ELF-1 (cell line): ENCODE measurements at regions not wholly inside any gene's neighbourhood (a gene's known extent, or its start where the extent isn't known, plus 50 kb on each side); places are given as distances from the start of the nearest gene placed in this dataset.

Experiments used
- DNase-seq: peaks from one replicate; pipeline ENCODE4 v3.0.0-alpha.2; 2016; ENCODE audit warnings: low read depth, low spot score

DNA sequence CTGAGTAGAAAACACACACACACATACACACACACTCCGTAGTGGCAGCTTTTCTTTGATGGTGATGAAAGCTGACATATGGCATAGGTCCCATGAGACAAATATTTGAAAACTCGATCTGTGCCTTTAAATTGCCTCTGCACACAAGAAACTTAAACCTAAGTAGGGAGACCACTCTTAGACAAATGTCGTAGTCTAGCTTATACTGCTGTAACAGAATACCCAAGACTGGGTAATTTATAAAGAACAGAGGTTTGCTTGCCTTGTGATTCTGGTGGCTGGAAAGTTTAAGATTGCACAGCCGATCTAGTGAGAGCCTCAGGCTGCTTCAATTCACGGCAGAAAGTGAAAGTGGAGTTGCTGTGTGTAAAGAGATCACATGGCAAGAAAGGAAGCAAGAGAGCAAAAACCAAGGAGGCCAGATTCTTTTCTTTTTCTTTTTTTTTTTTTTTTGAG lies 489.4 kb upstream of the SORCS1 start:
- peak; percentile 23 for DNase-seq

DNA sequence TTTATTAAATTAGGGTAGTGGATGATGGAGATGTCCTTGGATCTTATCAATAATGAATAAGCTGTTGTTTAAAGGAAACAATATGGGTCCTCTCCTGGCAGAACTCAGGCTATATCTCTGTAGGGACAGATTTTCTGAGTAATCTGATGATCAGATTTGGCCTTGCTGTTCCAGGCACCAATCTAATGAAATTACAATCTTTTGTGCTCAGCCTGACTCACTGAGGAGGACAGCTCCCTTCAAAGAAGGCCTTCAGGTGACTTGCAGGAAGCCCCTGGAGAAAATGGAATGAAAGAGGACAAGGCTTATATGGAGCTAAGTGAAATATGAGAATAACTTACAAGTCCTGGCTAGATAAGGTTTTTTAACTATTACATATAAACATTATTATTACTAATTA lies 486.4 kb upstream of the SORCS1 start:
- DNase-seq = no peak

- no peak for DNase-seq
These were observed 484.7 kb upstream of the SORCS1 start for GRCh38 chr10:107649249-107649648.

DNA sequence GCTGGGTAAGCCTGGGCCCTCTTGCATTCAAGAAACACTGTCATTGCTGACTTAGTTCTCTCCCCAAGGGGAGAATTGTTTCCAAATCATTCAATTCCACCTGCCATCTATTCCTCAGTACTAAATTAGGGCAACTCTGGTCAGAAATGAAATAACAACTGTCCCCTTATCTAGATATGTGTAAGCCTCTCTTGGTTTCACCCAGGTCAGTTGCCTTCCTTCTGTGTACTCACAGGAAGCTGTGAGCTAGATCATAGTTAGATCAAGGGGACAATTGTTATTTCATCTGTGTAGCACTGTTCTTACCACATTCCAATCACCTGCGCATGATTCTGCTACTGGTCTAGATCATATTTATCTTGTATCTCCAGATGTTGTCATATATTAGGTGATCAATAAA lies 483.0 kb upstream of the SORCS1 start:
- DNase-seq = no peak

GRCh38 chr10:107631876-107632275 lies 467.4 kb upstream of the SORCS1 start:
- no peak for DNase-seq

DNA sequence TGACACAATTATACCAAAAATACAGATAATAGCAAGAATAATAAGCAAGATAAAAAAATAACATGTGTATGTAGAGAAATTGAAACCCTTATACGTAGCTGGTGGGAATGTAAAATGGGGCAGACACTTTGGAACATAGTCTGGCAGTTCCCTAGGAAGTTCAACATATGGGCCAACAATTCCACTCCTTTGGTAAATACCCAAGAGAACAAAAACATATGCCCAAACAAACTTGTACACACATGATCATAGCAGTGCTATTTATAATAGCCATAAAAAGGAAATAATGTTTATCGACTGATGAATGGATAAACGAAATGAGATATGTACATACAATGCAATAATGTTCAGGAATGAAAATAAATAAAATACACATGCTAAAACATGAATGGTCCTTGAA lies 462.4 kb upstream of the SORCS1 start:
- no peak for DNase-seq

DNA sequence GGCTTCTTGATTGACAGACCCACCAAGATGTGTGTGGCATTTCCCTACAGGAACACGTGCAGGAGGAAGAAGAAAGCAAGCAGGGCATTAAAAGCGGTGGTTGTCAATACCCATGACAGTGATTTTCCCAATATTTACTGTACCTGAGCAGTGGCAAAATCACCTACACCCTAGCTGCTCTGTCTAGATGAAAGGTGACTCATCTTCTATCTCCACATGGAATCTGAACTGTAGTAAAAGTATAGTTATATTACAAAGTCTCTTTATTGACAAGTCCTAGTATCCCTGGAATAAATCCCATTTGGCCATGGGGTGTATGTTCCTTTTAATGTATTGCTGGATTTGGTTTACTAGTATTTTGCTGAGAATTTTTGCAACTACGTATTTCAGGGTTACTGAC lies 458.8 kb upstream of the SORCS1 start:
- no peak for DNase-seq

DNA sequence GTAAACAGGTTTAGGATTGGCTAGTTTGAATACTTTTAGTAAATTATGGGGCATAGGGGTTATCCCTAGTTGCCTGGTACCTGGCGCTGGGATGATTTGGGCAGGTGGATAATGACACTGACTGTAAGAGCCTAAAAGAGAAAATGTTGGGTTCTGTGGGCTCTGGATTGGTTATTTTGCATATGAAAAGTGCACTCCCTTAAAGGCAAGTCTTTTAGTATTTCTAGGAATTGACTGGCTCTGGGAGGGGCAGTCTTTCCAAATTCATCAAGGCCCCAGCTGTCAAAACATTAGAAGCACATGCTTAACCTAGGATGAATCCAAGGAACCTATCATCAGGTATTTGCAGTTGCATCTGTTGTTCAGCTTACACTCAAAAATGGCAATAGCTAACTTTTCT lies 454.6 kb upstream of the SORCS1 start:
- peak; percentile 3 for DNase-seq

GRCh38 chr10:107618504-107618994 lies 454.0 kb upstream of the SORCS1 start:
- DNase-seq = no peak

DNA sequence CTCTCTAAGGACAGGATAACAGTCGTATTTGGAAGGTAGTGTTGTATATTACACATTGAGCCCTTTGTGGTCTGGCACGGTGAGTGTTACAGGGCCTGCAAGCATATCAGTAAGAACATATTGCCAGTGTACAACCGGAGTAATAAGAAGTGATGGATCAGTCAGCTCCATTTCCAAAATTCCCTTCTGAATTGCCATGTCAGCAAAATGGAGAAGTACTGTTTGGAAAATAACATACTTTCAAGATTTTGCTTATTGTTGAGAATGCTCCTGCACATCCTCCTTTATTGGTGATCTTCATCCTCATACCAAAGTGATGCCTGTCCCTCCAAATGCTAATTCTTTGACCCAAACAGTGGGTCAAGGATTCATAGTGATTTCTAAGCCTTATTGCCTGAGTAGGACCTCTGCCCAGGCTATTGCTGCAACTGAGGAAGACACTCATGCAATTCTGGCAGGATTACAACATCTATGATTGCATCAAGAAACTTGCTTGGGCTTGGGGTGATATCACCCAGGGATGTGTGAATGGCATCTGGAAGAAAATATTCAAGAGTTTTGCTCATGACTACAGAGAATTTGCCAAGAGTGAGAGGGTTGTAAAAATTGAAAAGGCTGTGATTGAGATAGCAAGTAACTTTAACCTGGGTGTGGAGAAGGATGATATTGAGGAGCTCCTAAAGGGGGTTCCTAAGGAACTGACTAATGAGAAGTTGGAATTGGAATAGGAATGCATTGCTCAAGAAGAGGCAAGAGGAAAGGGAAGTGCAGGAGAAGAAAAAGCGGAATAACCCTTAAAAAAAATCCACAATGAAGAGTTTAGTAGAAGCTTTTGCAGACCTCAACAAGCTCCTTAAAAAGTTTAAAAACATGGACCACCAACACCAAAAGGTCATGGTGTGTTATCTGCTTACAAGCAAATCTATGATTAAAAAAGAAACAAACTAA lies 452.2 kb upstream of the SORCS1 start:
- no peak for DNase-seq

GRCh38 chr10:107616031-107616430 lies 451.5 kb upstream of the SORCS1 start:
- no peak for DNase-seq

DNA sequence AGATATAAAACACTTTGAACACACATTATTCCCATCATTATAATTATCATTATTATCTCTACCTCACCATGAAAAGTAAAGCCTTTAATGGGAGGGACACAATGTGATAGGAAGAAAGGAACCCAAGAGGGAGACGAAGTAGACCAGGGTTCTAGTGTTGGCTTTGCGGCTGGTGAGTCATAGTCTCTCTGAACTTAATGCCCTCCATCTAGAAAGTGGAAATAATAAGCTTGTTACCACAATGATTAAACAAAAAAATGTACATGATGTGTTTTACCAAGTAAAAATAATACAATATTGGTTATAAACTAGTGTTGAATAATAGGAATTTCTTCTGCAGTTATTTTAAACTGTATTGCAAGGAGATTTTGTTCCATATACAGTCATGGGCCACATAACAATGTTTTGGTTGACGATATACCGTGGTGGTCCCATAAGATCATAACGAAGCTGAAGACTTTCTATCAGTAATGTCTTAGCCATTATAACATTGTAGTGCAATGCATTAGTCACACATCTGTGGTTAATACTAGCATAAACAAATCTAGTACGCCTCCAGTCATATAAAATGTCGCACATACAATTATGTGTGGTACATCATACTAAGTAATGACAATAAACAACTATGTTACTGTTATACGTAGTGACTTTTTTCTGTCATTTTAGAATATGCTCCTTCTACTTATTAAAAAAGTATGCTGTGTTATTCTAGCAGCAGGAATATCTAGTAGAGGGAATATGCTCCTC lies 450.6 kb upstream of the SORCS1 start:
- DNase-seq = no peak

GRCh38 chr10:107611115-107611514 lies 446.6 kb upstream of the SORCS1 start:
- DNase-seq = no peak

- no peak for DNase-seq
These were observed 424.6 kb upstream of the SORCS1 start for GRCh38 chr10:107589081-107589480.

DNA sequence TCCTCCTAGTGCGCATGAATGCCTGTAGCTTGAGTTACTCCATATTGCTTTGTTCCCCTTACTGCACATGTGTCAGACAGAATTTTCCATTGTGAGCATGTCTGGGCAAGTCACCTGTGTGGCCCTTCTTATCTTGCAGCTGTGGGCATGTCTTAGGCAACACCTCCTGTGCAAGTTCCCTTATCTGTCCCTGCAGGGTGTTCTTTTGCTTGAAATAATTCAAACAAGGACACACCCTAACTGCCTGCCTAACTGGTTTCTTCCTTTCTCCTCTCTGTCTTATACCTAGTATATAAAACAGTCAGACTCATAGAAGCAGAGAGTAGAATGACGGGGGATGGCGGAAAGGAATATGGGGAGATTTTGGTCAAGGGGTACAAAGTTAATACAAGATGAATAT lies 421.1 kb upstream of the SORCS1 start:
- no peak for DNase-seq

DNA sequence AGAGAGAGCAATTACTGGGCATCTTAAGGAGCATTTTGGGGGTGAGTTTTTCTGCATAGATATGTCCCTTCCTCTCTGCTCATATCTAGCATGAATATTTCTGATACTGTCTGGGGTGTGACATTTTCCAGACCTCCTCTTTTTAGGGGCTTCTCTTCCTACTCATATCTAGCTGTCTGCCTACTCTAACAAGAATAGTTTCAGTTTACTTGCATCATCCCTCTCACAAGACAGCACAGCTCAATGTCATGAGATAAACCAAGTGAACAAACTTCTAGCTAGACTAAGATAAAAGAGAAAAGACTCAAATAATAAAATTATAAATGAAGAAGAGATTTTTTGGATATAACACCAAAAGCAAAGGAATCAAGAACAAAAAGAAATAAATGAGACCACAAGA lies 419.5 kb upstream of the SORCS1 start:
- DNase-seq = no peak

- no peak for DNase-seq
These were observed 415.5 kb upstream of the SORCS1 start for GRCh38 chr10:107579970-107580369.

GRCh38 chr10:107577221-107577620 lies 412.7 kb upstream of the SORCS1 start:
- DNase-seq = no peak

DNA sequence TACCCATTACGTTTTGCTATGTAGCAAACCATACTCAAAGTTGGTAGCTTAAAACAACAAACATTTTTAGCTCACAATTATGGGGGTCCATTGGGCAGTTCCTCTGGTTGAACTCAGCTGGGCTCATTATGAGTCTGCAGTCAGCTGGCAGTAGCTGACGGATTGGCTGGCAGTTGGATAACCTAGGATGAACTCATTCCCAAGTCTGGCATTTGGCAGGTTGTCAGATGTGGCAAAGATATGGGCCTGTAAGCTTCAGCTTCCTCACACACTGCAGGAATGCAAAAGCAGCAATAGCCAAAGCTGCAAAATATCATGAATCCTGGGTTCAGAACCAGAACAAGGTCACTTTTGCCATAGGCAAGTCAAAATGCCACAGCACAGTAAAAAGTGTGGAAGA lies 412.2 kb upstream of the SORCS1 start:
- no peak for DNase-seq

- no peak for DNase-seq
These were observed 400.5 kb upstream of the SORCS1 start for GRCh38 chr10:107565014-107565413.

DNA sequence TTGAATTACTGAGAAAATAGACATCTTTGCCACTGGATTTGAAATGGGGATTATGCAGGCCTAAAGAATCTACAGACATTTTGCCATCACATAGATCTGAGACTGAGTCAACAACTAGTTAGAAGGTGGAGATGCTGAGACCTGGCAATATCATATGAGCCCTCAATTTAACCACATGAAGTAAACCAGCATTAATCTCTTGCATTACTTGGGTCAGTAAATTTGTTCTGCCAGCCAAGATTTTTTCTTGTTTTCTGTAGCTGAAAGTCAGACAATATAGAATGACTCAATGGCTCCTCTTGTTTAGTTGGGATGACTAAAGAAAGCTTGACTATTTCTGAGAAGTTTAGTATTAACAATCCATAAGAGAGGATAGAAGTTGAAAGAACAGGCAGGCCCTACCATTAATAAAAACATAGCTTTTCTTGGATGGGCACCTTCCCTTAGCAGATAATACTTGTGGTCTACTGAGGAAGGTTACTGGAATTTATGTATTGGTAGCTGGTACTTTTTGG lies 396.7 kb upstream of the SORCS1 start:
- DNase-seq = no peak

DNA sequence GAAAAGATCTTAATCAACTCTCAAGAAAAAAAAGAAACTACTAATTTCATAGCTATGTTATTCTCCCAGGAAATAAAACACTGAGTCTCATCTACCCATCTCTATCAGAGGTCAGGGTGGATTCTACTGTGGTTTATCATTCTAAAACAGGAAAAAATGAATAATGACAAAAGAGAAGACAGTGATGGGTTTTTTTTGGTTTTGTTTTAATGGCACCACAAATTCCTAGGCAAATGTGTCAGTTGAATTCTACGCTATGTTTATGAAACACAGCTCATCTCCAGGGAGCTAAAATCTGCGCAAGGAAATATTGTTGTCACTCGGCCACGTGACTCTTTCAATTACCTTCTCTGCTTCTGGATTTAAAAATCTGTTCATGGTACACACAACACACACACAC lies 393.4 kb upstream of the SORCS1 start:
- no peak for DNase-seq
